Activated naive CD4-positive, alpha-beta T cell treated with anti-CD3 and anti-CD28 coated beads for 36 hours (primary cell): ENCODE measurements at regions not wholly inside any gene's neighbourhood (a gene's known extent, or its start where the extent isn't known, plus 50 kb on each side); places are given as distances from the start of the nearest gene placed in this dataset.

Experiments
- CTCF ChIA-PET: fragments of 350-600 bp; sonication (Branson Sonifier 250); formaldehyde crosslinking; loops from one replicate; lab custom pipeline; 2021; ENCODE audit warnings: antibody characterized with exemption; lab: Charles Lee
- DNase-seq: peaks from one replicate; pipeline ENCODE4 v3.0.0-alpha.2; 2020
- H3K27ac Mint-ChIP-seq: one replicate; pipeline ENCODE4 v1.8.0; 2021; ENCODE audit warnings: mild to moderate bottlenecking, mixed read lengths
- H3K27me3 Mint-ChIP-seq: one replicate; pipeline ENCODE4 v1.8.0; 2021; ENCODE audit warnings: low read depth, mixed read lengths
- H3K36me3 Mint-ChIP-seq: one replicate; pipeline ENCODE4 v1.8.0; 2021; ENCODE audit warnings: low read depth, mixed read lengths
- H3K4me1 Mint-ChIP-seq: one replicate; pipeline ENCODE4 v1.8.0; 2021; ENCODE audit warnings: low read depth, mixed read lengths
- H3K4me3 Mint-ChIP-seq: one replicate; pipeline ENCODE4 v1.8.0; 2021; ENCODE audit warnings: mild to moderate bottlenecking, moderate library complexity, mixed read lengths
- H3K9me3 Mint-ChIP-seq: one replicate; pipeline ENCODE4 v1.8.0; 2021; ENCODE audit warnings: mixed read lengths
- intact Hi-C: fragments of 100-400 bp; cut with micrococcal nuclease; formaldehyde crosslinking; loops from one replicate; pipeline ENCODE4 v1.15.1; 2023

- peaks cover 7% of the 10 kb centered on the region for H3K9me3 Mint-ChIP-seq
- H3K27me3 Mint-ChIP-seq = no peaks in the 10 kb centered on the region
- H3K36me3 Mint-ChIP-seq = no peaks in the 10 kb centered on the region
- intact Hi-C loops = no loop called here
- H3K4me3 Mint-ChIP-seq = no peak overlapping the region
- H3K27ac Mint-ChIP-seq = no peak overlapping the region
- H3K4me1 Mint-ChIP-seq = no peaks in the 10 kb centered on the region
- CTCF ChIA-PET = no interaction called here
- no peak for DNase-seq
These were observed 385.5 kb downstream of the SEMA3D start for GRCh38 chr7:84801396-84801795.

GRCh38 chr7:84800846-84801245, 386.0 kb downstream of the SEMA3D start:
- no peak overlapping the region for H3K4me3 Mint-ChIP-seq
- CTCF ChIA-PET = interaction anchor here (0.6 kb wide), 1 partner anchor 544 kb away, joined by 3 read pairs; no protein-coding TSS in a partner anchor
- no peak overlapping the region for H3K27ac Mint-ChIP-seq

GRCh38 chr7:84799106-84799505, 387.8 kb downstream of the SEMA3D start:
- no peaks in the 10 kb centered on the region for H3K36me3 Mint-ChIP-seq
- H3K4me1 Mint-ChIP-seq = no peaks in the 10 kb centered on the region
- H3K27ac Mint-ChIP-seq = no peak overlapping the region
- CTCF ChIA-PET = no interaction called here
- H3K4me3 Mint-ChIP-seq = no peak overlapping the region
- DNase-seq = no peak
- H3K27me3 Mint-ChIP-seq = no peaks in the 10 kb centered on the region
- peaks cover 7% of the 10 kb centered on the region for H3K9me3 Mint-ChIP-seq
- intact Hi-C loops = no loop called here

More at GRCh38 chr7:84800846-84801245, 386.0 kb downstream of the SEMA3D start:
- Mint-ChIP-seq H3K9me3 (peaks cover 7% of the 10 kb centered on the region), H3K36me3 (no peaks in the 10 kb centered on the region), H3K27me3 (no peaks in the 10 kb centered on the region), H3K4me1 (no peaks in the 10 kb centered on the region)
- intact Hi-C loops = no loop called here
- DNase-seq = no peak

GRCh38 chr7:84792231-84792893, 394.5 kb downstream of the SEMA3D start:
- intact Hi-C loops = no loop called here
- Mint-ChIP-seq H3K9me3 (peaks cover 4% of the 10 kb centered on the region), H3K27ac (no peak overlapping the region), H3K4me1 (no peaks in the 10 kb centered on the region), H3K27me3 (no peaks in the 10 kb centered on the region), H3K36me3 (no peaks in the 10 kb centered on the region), H3K4me3 (no peak overlapping the region)
- DNase-seq = no peak
- CTCF ChIA-PET = no interaction called here

GRCh38 chr7:84790882-84791281, 396.0 kb downstream of the SEMA3D start:
- H3K27me3 Mint-ChIP-seq = no peaks in the 10 kb centered on the region
- no peak for DNase-seq
- no peak overlapping the region for H3K27ac Mint-ChIP-seq
- intact Hi-C loops = no loop called here
- H3K9me3 Mint-ChIP-seq = no peaks in the 10 kb centered on the region
- no peaks in the 10 kb centered on the region for H3K4me1 Mint-ChIP-seq
- H3K36me3 Mint-ChIP-seq = no peaks in the 10 kb centered on the region
- CTCF ChIA-PET = no interaction called here
- no peak overlapping the region for H3K4me3 Mint-ChIP-seq

GRCh38 chr7:84786073-84786472, 400.8 kb downstream of the SEMA3D start:
- Mint-ChIP-seq H3K36me3 (no peaks in the 10 kb centered on the region), H3K9me3 (no peaks in the 10 kb centered on the region), H3K27ac (no peak overlapping the region), H3K4me3 (no peak overlapping the region), H3K4me1 (no peaks in the 10 kb centered on the region), H3K27me3 (peaks cover under 1% of the 10 kb centered on the region)
- CTCF ChIA-PET = interaction anchor here (0.5 kb wide), 1 partner anchor 12 kb away, joined by 3 read pairs; no protein-coding TSS in a partner anchor
- DNase-seq = no peak
- intact Hi-C loops = no loop called here

GRCh38 chr7:84784450-84784849, 402.4 kb downstream of the SEMA3D start:
- H3K4me3 Mint-ChIP-seq = no peak overlapping the region
- CTCF ChIA-PET = no interaction called here
- H3K9me3 Mint-ChIP-seq = no peaks in the 10 kb centered on the region
- DNase-seq = no peak
- no peaks in the 10 kb centered on the region for H3K36me3 Mint-ChIP-seq
- peaks cover 2% of the 10 kb centered on the region for H3K27me3 Mint-ChIP-seq
- H3K4me1 Mint-ChIP-seq = no peaks in the 10 kb centered on the region
- H3K27ac Mint-ChIP-seq = no peak overlapping the region
- intact Hi-C loops = no loop called here

- no peak for DNase-seq
- intact Hi-C loops = no loop called here
- H3K4me1 Mint-ChIP-seq = no peaks in the 10 kb centered on the region
- CTCF ChIA-PET = no interaction called here
- no peaks in the 10 kb centered on the region for H3K36me3 Mint-ChIP-seq
- no peak overlapping the region for H3K27ac Mint-ChIP-seq
- H3K4me3 Mint-ChIP-seq = no peak overlapping the region
- H3K27me3 Mint-ChIP-seq = peaks cover 2% of the 10 kb centered on the region
- no peaks in the 10 kb centered on the region for H3K9me3 Mint-ChIP-seq
These were observed 403.6 kb downstream of the SEMA3D start for GRCh38 chr7:84783141-84783778.

- no peaks in the 10 kb centered on the region for H3K36me3 Mint-ChIP-seq
- H3K27me3 Mint-ChIP-seq = peaks cover 2% of the 10 kb centered on the region
- no peak overlapping the region for H3K4me3 Mint-ChIP-seq
- intact Hi-C loops = no loop called here
- DNase-seq = no peak
- CTCF ChIA-PET = no interaction called here
- no peaks in the 10 kb centered on the region for H3K4me1 Mint-ChIP-seq
- no peak overlapping the region for H3K27ac Mint-ChIP-seq
- no peaks in the 10 kb centered on the region for H3K9me3 Mint-ChIP-seq
These were observed 405.0 kb downstream of the SEMA3D start for GRCh38 chr7:84781838-84782237.

- Mint-ChIP-seq H3K27me3 (peaks cover 2% of the 10 kb centered on the region), H3K27ac (no peak overlapping the region), H3K4me1 (no peaks in the 10 kb centered on the region), H3K9me3 (no peaks in the 10 kb centered on the region), H3K36me3 (no peaks in the 10 kb centered on the region), H3K4me3 (no peak overlapping the region)
- intact Hi-C loops = no loop called here
- no peak for DNase-seq
- CTCF ChIA-PET = no interaction called here
These were observed 406.4 kb downstream of the SEMA3D start for GRCh38 chr7:84780158-84781124.

- intact Hi-C loops = no loop called here
- Mint-ChIP-seq H3K4me3 (no peak overlapping the region), H3K27ac (no peak overlapping the region), H3K4me1 (no peaks in the 10 kb centered on the region), H3K27me3 (no peaks in the 10 kb centered on the region), H3K9me3 (no peaks in the 10 kb centered on the region), H3K36me3 (no peaks in the 10 kb centered on the region)
- CTCF ChIA-PET = no interaction called here
- DNase-seq = no peak
These were observed 429.1 kb downstream of the SEMA3D start for GRCh38 chr7:84757761-84758160.

- no peaks in the 10 kb centered on the region for H3K9me3 Mint-ChIP-seq
- intact Hi-C loops = no loop called here
- H3K36me3 Mint-ChIP-seq = no peaks in the 10 kb centered on the region
- H3K27me3 Mint-ChIP-seq = peaks cover 6% of the 10 kb centered on the region
- CTCF ChIA-PET = no interaction called here
- no peak overlapping the region for H3K4me3 Mint-ChIP-seq
- H3K4me1 Mint-ChIP-seq = no peaks in the 10 kb centered on the region
- DNase-seq = no peak
- H3K27ac Mint-ChIP-seq = no peak overlapping the region
These were observed 440.5 kb downstream of the SEMA3D start for GRCh38 chr7:84746353-84746752.
